ENCODE measurements at regions not wholly inside any gene's neighbourhood (a gene's known extent, or its start where the extent isn't known, plus 50 kb on each side); places are given as distances from the start of the nearest gene placed in this dataset.

- Histone ChIP-seq H3K4me3 (ENCODE audit: low read length in 2 of 2) (no peak overlapping the region), H3K4me1 (ENCODE audit: control insufficient read depth, insufficient read depth, low read length) (no peaks in the 10 kb centered on the region), H3K9ac (ENCODE audit: low read length in 2 of 2) (no peak overlapping the region), H3K36me3 (ENCODE audit: control insufficient read depth in 2 of 2, insufficient read depth in 2 of 2, low read length in 2 of 2) (no peaks in the 10 kb centered on the region), H3K27me3 (ENCODE audit: control insufficient read depth in 1 of 2, insufficient read depth in 2 of 2, low read length in 2 of 2) (no peaks in the 10 kb centered on the region), H3K27ac (ENCODE audit: low read length) (no peak overlapping the region), H3K9me3 (ENCODE audit: control insufficient read depth in 2 of 2, low read length in 2 of 2) (peaks cover 2% of the 10 kb centered on the region in 2 donors)
Measured at GRCh38 chr3:103600844-103601243, 1166.0 kb downstream of the ZPLD1 start.

- no peak overlapping the region for H3K9ac ChIP-seq (ENCODE audit: low read length in 2 of 2)
- H3K4me3 ChIP-seq (ENCODE audit: low read length in 2 of 2): no peak overlapping the region
- H3K27me3 ChIP-seq (ENCODE audit: control insufficient read depth in 1 of 2, insufficient read depth in 2 of 2, low read length in 2 of 2): no peaks in the 10 kb centered on the region
- H3K36me3 ChIP-seq (ENCODE audit: control insufficient read depth in 2 of 2, insufficient read depth in 2 of 2, low read length in 2 of 2): no peaks in the 10 kb centered on the region
- no peak overlapping the region for H3K27ac ChIP-seq (ENCODE audit: low read length)
- H3K9me3 ChIP-seq (ENCODE audit: control insufficient read depth in 2 of 2, low read length in 2 of 2): peaks cover 2% of the 10 kb centered on the region in 2 donors
- H3K4me1 ChIP-seq (ENCODE audit: control insufficient read depth, insufficient read depth, low read length): no peaks in the 10 kb centered on the region
Measured at GRCh38 chr3:103601666-103602065, 1166.9 kb downstream of the ZPLD1 start.

- no peaks in the 10 kb centered on the region for H3K9me3 ChIP-seq (ENCODE audit: control insufficient read depth in 2 of 2, low read length in 2 of 2)
- no peak overlapping the region for H3K27ac ChIP-seq (ENCODE audit: low read length)
- no peaks in the 10 kb centered on the region for H3K4me1 ChIP-seq (ENCODE audit: control insufficient read depth, insufficient read depth, low read length)
- no peaks in the 10 kb centered on the region for H3K27me3 ChIP-seq (ENCODE audit: control insufficient read depth in 1 of 2, insufficient read depth in 2 of 2, low read length in 2 of 2)
- H3K36me3 ChIP-seq (ENCODE audit: control insufficient read depth in 2 of 2, insufficient read depth in 2 of 2, low read length in 2 of 2): no peaks in the 10 kb centered on the region
- no peak overlapping the region for H3K4me3 ChIP-seq (ENCODE audit: low read length in 2 of 2)
- H3K9ac ChIP-seq (ENCODE audit: low read length in 2 of 2): no peak overlapping the region
Measured at GRCh38 chr3:103609472-103609871, 1174.7 kb downstream of the ZPLD1 start.

GRCh38 chr3:103613397-103614156 lies 1178.8 kb downstream of the ZPLD1 start:
- H3K9me3 ChIP-seq (ENCODE audit: control insufficient read depth in 2 of 2, low read length in 2 of 2): no peaks in the 10 kb centered on the region
- no peak overlapping the region for H3K4me3 ChIP-seq (ENCODE audit: low read length in 2 of 2)
- no peaks in the 10 kb centered on the region for H3K36me3 ChIP-seq (ENCODE audit: control insufficient read depth in 2 of 2, insufficient read depth in 2 of 2, low read length in 2 of 2)
- H3K4me1 ChIP-seq (ENCODE audit: control insufficient read depth, insufficient read depth, low read length): no peaks in the 10 kb centered on the region
- no peak overlapping the region for H3K27ac ChIP-seq (ENCODE audit: low read length)
- H3K27me3 ChIP-seq (ENCODE audit: control insufficient read depth in 1 of 2, insufficient read depth in 2 of 2, low read length in 2 of 2): no peaks in the 10 kb centered on the region
- no peak overlapping the region for H3K9ac ChIP-seq (ENCODE audit: low read length in 2 of 2)

- no peak overlapping the region for H3K4me3 ChIP-seq (ENCODE audit: low read length in 2 of 2)
- H3K27ac ChIP-seq (ENCODE audit: low read length): no peak overlapping the region
- H3K27me3 ChIP-seq (ENCODE audit: control insufficient read depth in 1 of 2, insufficient read depth in 2 of 2, low read length in 2 of 2): no peaks in the 10 kb centered on the region
- no peaks in the 10 kb centered on the region for H3K9me3 ChIP-seq (ENCODE audit: control insufficient read depth in 2 of 2, low read length in 2 of 2)
- no peaks in the 10 kb centered on the region for H3K4me1 ChIP-seq (ENCODE audit: control insufficient read depth, insufficient read depth, low read length)
- H3K36me3 ChIP-seq (ENCODE audit: control insufficient read depth in 2 of 2, insufficient read depth in 2 of 2, low read length in 2 of 2): no peaks in the 10 kb centered on the region
- no peak overlapping the region for H3K9ac ChIP-seq (ENCODE audit: low read length in 2 of 2)
Measured at GRCh38 chr3:103614719-103615118, 1179.9 kb downstream of the ZPLD1 start.

- Histone ChIP-seq H3K27ac (ENCODE audit: low read length) (no peak overlapping the region), H3K9ac (ENCODE audit: low read length in 2 of 2) (no peak overlapping the region), H3K27me3 (ENCODE audit: control insufficient read depth in 1 of 2, insufficient read depth in 2 of 2, low read length in 2 of 2) (no peaks in the 10 kb centered on the region), H3K4me1 (ENCODE audit: control insufficient read depth, insufficient read depth, low read length) (no peaks in the 10 kb centered on the region), H3K9me3 (ENCODE audit: control insufficient read depth in 2 of 2, low read length in 2 of 2) (no peaks in the 10 kb centered on the region), H3K4me3 (ENCODE audit: low read length in 2 of 2) (no peak overlapping the region), H3K36me3 (ENCODE audit: control insufficient read depth in 2 of 2, insufficient read depth in 2 of 2, low read length in 2 of 2) (no peaks in the 10 kb centered on the region)
Measured at GRCh38 chr3:103617961-103618360, 1183.1 kb downstream of the ZPLD1 start.

- Histone ChIP-seq H3K9me3 (ENCODE audit: control insufficient read depth in 2 of 2, low read length in 2 of 2) (no peaks in the 10 kb centered on the region), H3K4me1 (ENCODE audit: control insufficient read depth, insufficient read depth, low read length) (no peaks in the 10 kb centered on the region)
Measured at GRCh38 chr3:103624271-103624670, 1189.5 kb downstream of the ZPLD1 start.

GRCh38 chr3:103629391-103629790 lies 1194.6 kb downstream of the ZPLD1 start:
- Histone ChIP-seq H3K4me3 (ENCODE audit: low read length in 2 of 2) (no peak overlapping the region), H3K27me3 (ENCODE audit: control insufficient read depth in 1 of 2, insufficient read depth in 2 of 2, low read length in 2 of 2) (no peaks in the 10 kb centered on the region), H3K4me1 (ENCODE audit: control insufficient read depth, insufficient read depth, low read length) (no peaks in the 10 kb centered on the region), H3K27ac (ENCODE audit: low read length) (no peak overlapping the region), H3K9me3 (ENCODE audit: control insufficient read depth in 2 of 2, low read length in 2 of 2) (no peaks in the 10 kb centered on the region), H3K9ac (ENCODE audit: low read length in 2 of 2) (no peak overlapping the region), H3K36me3 (ENCODE audit: control insufficient read depth in 2 of 2, insufficient read depth in 2 of 2, low read length in 2 of 2) (no peaks in the 10 kb centered on the region)

More at GRCh38 chr3:103624271-103624670, 1189.5 kb downstream of the ZPLD1 start:
- H3K27ac ChIP-seq (ENCODE audit: low read length): no peak overlapping the region
- H3K9ac ChIP-seq (ENCODE audit: low read length in 2 of 2): no peak overlapping the region
- no peaks in the 10 kb centered on the region for H3K36me3 ChIP-seq (ENCODE audit: control insufficient read depth in 2 of 2, insufficient read depth in 2 of 2, low read length in 2 of 2)
- no peak overlapping the region for H3K4me3 ChIP-seq (ENCODE audit: low read length in 2 of 2)
- no peaks in the 10 kb centered on the region for H3K27me3 ChIP-seq (ENCODE audit: control insufficient read depth in 1 of 2, insufficient read depth in 2 of 2, low read length in 2 of 2)

GRCh38 chr3:103644450-103644849 lies 1209.6 kb downstream of the ZPLD1 start:
- Histone ChIP-seq H3K4me1 (ENCODE audit: control insufficient read depth, insufficient read depth, low read length) (no peaks in the 10 kb centered on the region), H3K9ac (ENCODE audit: low read length in 2 of 2) (no peak overlapping the region), H3K4me3 (ENCODE audit: low read length in 2 of 2) (no peak overlapping the region), H3K9me3 (ENCODE audit: control insufficient read depth in 2 of 2, low read length in 2 of 2) (no peaks in the 10 kb centered on the region), H3K36me3 (ENCODE audit: control insufficient read depth in 2 of 2, insufficient read depth in 2 of 2, low read length in 2 of 2) (no peaks in the 10 kb centered on the region), H3K27ac (ENCODE audit: low read length) (no peak overlapping the region), H3K27me3 (ENCODE audit: control insufficient read depth in 1 of 2, insufficient read depth in 2 of 2, low read length in 2 of 2) (no peaks in the 10 kb centered on the region)

GRCh38 chr3:103653996-103654395 lies 1219.2 kb downstream of the ZPLD1 start:
- Histone ChIP-seq H3K4me1 (ENCODE audit: control insufficient read depth, insufficient read depth, low read length) (no peaks in the 10 kb centered on the region), H3K9me3 (ENCODE audit: control insufficient read depth in 2 of 2, low read length in 2 of 2) (no peaks in the 10 kb centered on the region), H3K4me3 (ENCODE audit: low read length in 2 of 2) (no peak overlapping the region), H3K9ac (ENCODE audit: low read length in 2 of 2) (no peak overlapping the region), H3K27ac (ENCODE audit: low read length) (no peak overlapping the region), H3K36me3 (ENCODE audit: control insufficient read depth in 2 of 2, insufficient read depth in 2 of 2, low read length in 2 of 2) (no peaks in the 10 kb centered on the region), H3K27me3 (ENCODE audit: control insufficient read depth in 1 of 2, insufficient read depth in 2 of 2, low read length in 2 of 2) (no peaks in the 10 kb centered on the region)

- Histone ChIP-seq H3K9me3 (ENCODE audit: control insufficient read depth in 2 of 2, low read length in 2 of 2) (no peaks in the 10 kb centered on the region), H3K4me1 (ENCODE audit: control insufficient read depth, insufficient read depth, low read length) (no peaks in the 10 kb centered on the region), H3K9ac (ENCODE audit: low read length in 2 of 2) (no peak overlapping the region)
Measured at GRCh38 chr3:103657756-103658155, 1222.9 kb downstream of the ZPLD1 start.

More at GRCh38 chr3:103657756-103658155, 1222.9 kb downstream of the ZPLD1 start:
- no peak overlapping the region for H3K4me3 ChIP-seq (ENCODE audit: low read length in 2 of 2)
- H3K27ac ChIP-seq (ENCODE audit: low read length): no peak overlapping the region
- H3K27me3 ChIP-seq (ENCODE audit: control insufficient read depth in 1 of 2, insufficient read depth in 2 of 2, low read length in 2 of 2): no peaks in the 10 kb centered on the region
- no peaks in the 10 kb centered on the region for H3K36me3 ChIP-seq (ENCODE audit: control insufficient read depth in 2 of 2, insufficient read depth in 2 of 2, low read length in 2 of 2)
